ENCODE measurements at regions not wholly inside any gene's neighbourhood (a gene's known extent, or its start where the extent isn't known, plus 50 kb on each side); places are given as distances from the start of the nearest gene placed in this dataset.
"Not testable (repeated sequence)": the region's sequence is repeated elsewhere in the genome, so short reads cannot be mapped to it uniquely, and the experiment has no call there.

GRCh38 chrX:115850986-115851385, 290.0 kb downstream of the PLS3 start:
- not testable (repeated sequence) for TF ChIP-seq CTCF (IDR thresholded peaks at IDR 0.05); EZH2 (IDR thresholded peaks at IDR 0.05; ENCODE audit: borderline replicate concordance, insufficient read depth, low read depth, low read length, poor library complexity, severe bottlenecking)
